Erythroblast (primary cell): ENCODE measurements at regions not wholly inside any gene's neighbourhood (a gene's known extent, or its start where the extent isn't known, plus 50 kb on each side); places are given as distances from the start of the nearest gene placed in this dataset.

ENCODE experiments used
- GATA1 ChIP-seq: IDR thresholded peaks from 2 replicates; pipeline ENCODE4 v1.6.1; 2011; ENCODE audit warnings: low read depth, mild to moderate bottlenecking, control low read depth, low read length, moderate library complexity
- POLR2A ChIP-seq: IDR thresholded peaks from 2 replicates; pipeline ENCODE4 v1.6.1; 2011; ENCODE audit warnings: mild to moderate bottlenecking, low read length

- TF ChIP-seq POLR2A (no peak), GATA1 (no peak)
These were observed 795.9 kb downstream of the EPHA7 start for GRCh38 chr6:92623431-92623830.
